CD4-positive, alpha-beta T cell treated with Interleukin-17A for 1 hour (primary cell): ENCODE measurements at regions not wholly inside any gene's neighbourhood (a gene's known extent, or its start where the extent isn't known, plus 50 kb on each side); places are given as distances from the start of the nearest gene placed in this dataset.
"Not testable (repeated sequence)": the region's sequence is repeated elsewhere in the genome, so short reads cannot be mapped to it uniquely, and the experiment has no call there.

Experiments used
- DNase-seq: peaks from one replicate; pipeline ENCODE4 v3.0.0-alpha.2; 2020

GRCh38 chr5:143659599-143660238 lies 152.2 kb upstream of the HMHB1 start:
- DNase-seq: no peak

- DNase-seq: no peak
Observed at GRCh38 chr5:143658956-143659355, 153.0 kb upstream of the HMHB1 start.

- DNase-seq: no peak
Observed at GRCh38 chr5:143657647-143658285, 154.2 kb upstream of the HMHB1 start.

- DNase-seq: no peak
Observed at GRCh38 chr5:143653766-143654282, 158.1 kb upstream of the HMHB1 start.

- DNase-seq: no peak
Observed at GRCh38 chr5:143653256-143653655, 158.7 kb upstream of the HMHB1 start.

GRCh38 chr5:143652108-143652700 lies 159.8 kb upstream of the HMHB1 start:
- no peak for DNase-seq

GRCh38 chr5:143649937-143650621 lies 161.9 kb upstream of the HMHB1 start:
- DNase-seq: no peak

GRCh38 chr5:143648696-143649095 lies 163.3 kb upstream of the HMHB1 start:
- DNase-seq: peak; percentile 9

- no peak for DNase-seq
Observed at GRCh38 chr5:143646961-143647360, 165.0 kb upstream of the HMHB1 start.

- no peak for DNase-seq
Observed at GRCh38 chr5:143645356-143645755, 166.6 kb upstream of the HMHB1 start.

- DNase-seq: no peak
Observed at GRCh38 chr5:143644727-143645126, 167.2 kb upstream of the HMHB1 start.

GRCh38 chr5:143642791-143643190 lies 169.2 kb upstream of the HMHB1 start:
- DNase-seq: no peak

- DNase-seq: no peak
Observed at GRCh38 chr5:143641549-143642355, 170.2 kb upstream of the HMHB1 start.

GRCh38 chr5:143638654-143639053 lies 173.3 kb upstream of the HMHB1 start:
- DNase-seq: no peak

GRCh38 chr5:143636931-143637528 lies 174.9 kb upstream of the HMHB1 start:
- no peak for DNase-seq

- DNase-seq: no peak
Observed at GRCh38 chr5:143635888-143636287, 176.1 kb upstream of the HMHB1 start.

- no peak for DNase-seq
Observed at GRCh38 chr5:143635146-143635752, 176.7 kb upstream of the HMHB1 start.

GRCh38 chr5:143634689-143635088 lies 177.3 kb upstream of the HMHB1 start:
- DNase-seq: no peak

- no peak for DNase-seq
Observed at GRCh38 chr5:143629871-143630659, 181.9 kb upstream of the HMHB1 start.

- DNase-seq: not testable (repeated sequence)
Observed at GRCh38 chr5:143625048-143625447, 186.9 kb upstream of the HMHB1 start.

- DNase-seq: no peak
Observed at GRCh38 chr5:143624465-143624864, 187.5 kb upstream of the HMHB1 start.
